ENCODE measurements at regions not wholly inside any gene's neighbourhood (a gene's known extent, or its start where the extent isn't known, plus 50 kb on each side); places are given as distances from the start of the nearest gene placed in this dataset.

- no peak overlapping the region for H3K4me3 ChIP-seq (replicated peaks; ENCODE audit: low read depth, low read length)
These were observed 443.2 kb upstream of the TBL1XR1 start for GRCh38 chr3:177640319-177640965.

DNA sequence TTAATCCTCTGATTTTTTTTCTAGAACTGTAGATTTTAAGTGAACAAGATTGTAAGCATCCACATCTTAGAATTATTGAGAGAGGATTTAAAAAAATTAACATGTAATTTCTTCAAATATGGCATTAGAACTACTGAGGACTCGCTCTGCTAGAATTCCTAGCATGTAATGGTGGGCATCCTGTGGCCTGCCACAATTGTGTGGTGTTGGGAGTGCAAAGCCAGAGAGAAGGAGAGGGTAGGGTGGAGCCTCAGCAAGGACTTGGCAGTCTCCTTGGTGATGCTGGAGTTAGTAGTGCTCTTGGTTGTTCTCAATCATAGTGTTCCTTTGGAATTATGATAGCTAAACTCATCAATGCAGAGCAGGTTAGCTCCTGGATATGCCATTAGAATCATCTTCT, 443.9 kb upstream of the TBL1XR1 start:
- no peak for DNase-seq (ENCODE audit: extremely low read depth, low read depth)
- H3K4me3 ChIP-seq (replicated peaks; ENCODE audit: low read depth, low read length) = no peak overlapping the region
- TF ChIP-seq, protein P1, sequence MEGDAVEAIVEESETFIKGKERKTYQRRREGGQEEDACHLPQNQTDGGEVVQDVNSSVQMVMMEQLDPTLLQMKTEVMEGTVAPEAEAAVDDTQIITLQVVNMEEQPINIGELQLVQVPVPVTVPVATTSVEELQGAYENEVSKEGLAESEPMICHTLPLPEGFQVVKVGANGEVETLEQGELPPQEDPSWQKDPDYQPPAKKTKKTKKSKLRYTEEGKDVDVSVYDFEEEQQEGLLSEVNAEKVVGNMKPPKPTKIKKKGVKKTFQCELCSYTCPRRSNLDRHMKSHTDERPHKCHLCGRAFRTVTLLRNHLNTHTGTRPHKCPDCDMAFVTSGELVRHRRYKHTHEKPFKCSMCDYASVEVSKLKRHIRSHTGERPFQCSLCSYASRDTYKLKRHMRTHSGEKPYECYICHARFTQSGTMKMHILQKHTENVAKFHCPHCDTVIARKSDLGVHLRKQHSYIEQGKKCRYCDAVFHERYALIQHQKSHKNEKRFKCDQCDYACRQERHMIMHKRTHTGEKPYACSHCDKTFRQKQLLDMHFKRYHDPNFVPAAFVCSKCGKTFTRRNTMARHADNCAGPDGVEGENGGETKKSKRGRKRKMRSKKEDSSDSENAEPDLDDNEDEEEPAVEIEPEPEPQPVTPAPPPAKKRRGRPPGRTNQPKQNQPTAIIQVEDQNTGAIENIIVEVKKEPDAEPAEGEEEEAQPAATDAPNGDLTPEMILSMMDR (IDR thresholded peaks at IDR 0.05; ENCODE audit: low read depth, low read length, missing control alignments) = no peak

More at GRCh38 chr3:177640319-177640965, 443.2 kb upstream of the TBL1XR1 start:
- no peak for DNase-seq (ENCODE audit: extremely low read depth, low read depth)
- TF ChIP-seq, protein P1 (IDR thresholded peaks at IDR 0.05; ENCODE audit: low read depth, low read length, missing control alignments) = no peak

GRCh38 chr3:177642042-177642803, 444.9 kb upstream of the TBL1XR1 start:
- no peak for DNase-seq (ENCODE audit: extremely low read depth, low read depth)
- no peak overlapping the region for H3K4me3 ChIP-seq (replicated peaks; ENCODE audit: low read depth, low read length)
- TF ChIP-seq, protein P1 (IDR thresholded peaks at IDR 0.05; ENCODE audit: low read depth, low read length, missing control alignments) = no peak

- no peak overlapping the region for H3K4me3 ChIP-seq (replicated peaks; ENCODE audit: low read depth, low read length)
- TF ChIP-seq, protein P1 (IDR thresholded peaks at IDR 0.05; ENCODE audit: low read depth, low read length, missing control alignments) = no peak
- DNase-seq (ENCODE audit: extremely low read depth, low read depth) = no peak
These were observed 445.5 kb upstream of the TBL1XR1 start for GRCh38 chr3:177642804-177643125.

- no peak for DNase-seq (ENCODE audit: extremely low read depth, low read depth)
- TF ChIP-seq, protein P1 (IDR thresholded peaks at IDR 0.05; ENCODE audit: low read depth, low read length, missing control alignments) = no peak
- H3K4me3 ChIP-seq (replicated peaks; ENCODE audit: low read depth, low read length) = no peak overlapping the region
These were observed 449.5 kb upstream of the TBL1XR1 start for GRCh38 chr3:177646749-177647148.

GRCh38 chr3:177647341-177647740, 450.1 kb upstream of the TBL1XR1 start:
- no peak for DNase-seq (ENCODE audit: extremely low read depth, low read depth)
- TF ChIP-seq, protein P1 (IDR thresholded peaks at IDR 0.05; ENCODE audit: low read depth, low read length, missing control alignments) = no peak
- H3K4me3 ChIP-seq (replicated peaks; ENCODE audit: low read depth, low read length) = no peak overlapping the region

Data from HFF-Myc (cell line).